K562 (cell line): ENCODE measurements at regions not wholly inside any gene's neighbourhood (a gene's known extent, or its start where the extent isn't known, plus 50 kb on each side); places are given as distances from the start of the nearest gene placed in this dataset.

Experiments used
- CREBBP ChIP-seq: IDR thresholded peaks from one replicate; pipeline ENCODE4 v1.6.1; 2012; ENCODE audit warnings: low read depth, mild to moderate bottlenecking, control low read depth, inconsistent platforms, low read length
- MAFG ChIP-seq: fragments of 450-650 bp; conservative IDR thresholded peaks from 2 replicates; pipeline ENCODE4 v1.6.1; 2016; ENCODE audit warnings: missing genetic modification characterization, missing compliant biosample characterization
- MLX ChIP-seq, 2 experiments: fragments of 450-650 bp in 1 of 2; sonication (generic) in 1 of 2; formaldehyde crosslinking; conservative IDR thresholded peaks; 2 replicates each; pipeline versions ENCODE4 v1.4.0 to v1.8.1; 2020 to 2022; ENCODE audit warnings: mild to moderate bottlenecking in 1 of 2, missing genetic modification reagents in 1 of 2
- NELFE ChIP-seq: IDR thresholded peaks from 2 replicates; pipeline ENCODE4 v1.6.1; 2011; ENCODE audit warnings: mild to moderate bottlenecking; ENCODE audit not compliant: insufficient read depth, insufficient read length
- SRSF3 ChIP-seq: fragments of 200-400 bp; formaldehyde crosslinking; IDR thresholded peaks from 2 replicates; pipeline ENCODE4 v1.6.1; 2016; ENCODE audit warnings: mild to moderate bottlenecking, low read length, moderate library complexity; ENCODE audit not compliant: insufficient read depth
- ZNF316 ChIP-seq: fragments of 450-650 bp; IDR thresholded peaks from 2 replicates; pipeline ENCODE4 v1.6.1; 2016
- ZNF507 ChIP-seq: conservative IDR thresholded peaks from 2 replicates; pipeline ENCODE4 v1.6.1; 2017; ENCODE audit warnings: missing genetic modification characterization, missing compliant biosample characterization
- TF ChIP-seq, protein P1 (sequence below): fragments of 250-450 bp; sonication (Bioruptor Pico); IDR thresholded peaks from 2 replicates; pipeline ENCODE4 v1.4.0; 2020; ENCODE audit warnings: borderline replicate concordance
- TF ChIP-seq, protein P2 (sequence below): fragments of 450-650 bp; formaldehyde crosslinking; IDR thresholded peaks from 2 replicates; pipeline ENCODE4 v1.4.0; 2020; ENCODE audit warnings: mild to moderate bottlenecking
- TF ChIP-seq, protein P3 (sequence below): fragments of 450-650 bp; formaldehyde crosslinking; IDR thresholded peaks from 2 replicates; pipeline ENCODE4 v1.4.0; 2022; ENCODE audit warnings: mild to moderate bottlenecking, moderate library complexity

DNA sequence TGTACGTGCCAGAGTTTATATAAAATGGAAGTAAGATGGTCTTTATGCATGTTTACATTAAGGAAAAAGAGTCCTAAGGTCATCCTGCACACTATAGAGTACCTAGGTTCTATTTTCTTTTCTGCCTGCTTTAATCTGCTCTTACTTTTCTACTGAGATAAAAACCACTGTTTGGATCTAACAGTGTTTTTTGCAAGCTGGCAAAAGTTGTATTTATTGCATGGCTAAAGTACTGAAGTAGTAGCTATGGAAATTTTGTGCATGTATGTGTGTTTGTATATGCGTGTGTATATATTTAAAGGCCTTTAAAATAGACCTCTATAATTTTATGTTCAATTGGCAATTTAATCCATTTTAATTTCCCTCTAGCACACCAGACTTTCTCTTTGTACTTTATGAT lies 98.3 kb upstream of the CPSF6 start (continued):
- TF ChIP-seq MLX (CRISPR knock-in tag; conservative IDR thresholded peaks at IDR 0.05) (no peak), SRSF3 (no peak), ZNF507 (tag) (no peak), NELFE (no peak), MAFG (tag) (peak; percentile 35), ZNF316 (peak; percentile 60), CREBBP (no peak)
- TF ChIP-seq, protein P1, sequence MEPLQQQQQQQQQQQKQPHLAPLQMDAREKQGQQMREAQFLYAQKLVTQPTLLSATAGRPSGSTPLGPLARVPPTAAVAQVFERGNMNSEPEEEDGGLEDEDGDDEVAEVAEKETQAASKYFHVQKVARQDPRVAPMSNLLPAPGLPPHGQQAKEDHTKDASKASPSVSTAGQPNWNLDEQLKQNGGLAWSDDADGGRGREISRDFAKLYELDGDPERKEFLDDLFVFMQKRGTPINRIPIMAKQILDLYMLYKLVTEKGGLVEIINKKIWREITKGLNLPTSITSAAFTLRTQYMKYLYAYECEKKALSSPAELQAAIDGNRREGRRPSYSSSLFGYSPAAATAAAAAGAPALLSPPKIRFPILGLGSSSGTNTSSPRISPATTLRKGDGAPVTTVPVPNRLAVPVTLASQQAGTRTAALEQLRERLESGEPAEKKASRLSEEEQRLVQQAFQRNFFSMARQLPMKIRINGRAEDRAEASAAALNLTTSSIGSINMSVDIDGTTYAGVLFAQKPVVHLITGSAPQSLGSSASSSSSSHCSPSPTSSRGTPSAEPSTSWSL (CRISPR knock-in tag): no peak
- TF ChIP-seq, protein P2, sequence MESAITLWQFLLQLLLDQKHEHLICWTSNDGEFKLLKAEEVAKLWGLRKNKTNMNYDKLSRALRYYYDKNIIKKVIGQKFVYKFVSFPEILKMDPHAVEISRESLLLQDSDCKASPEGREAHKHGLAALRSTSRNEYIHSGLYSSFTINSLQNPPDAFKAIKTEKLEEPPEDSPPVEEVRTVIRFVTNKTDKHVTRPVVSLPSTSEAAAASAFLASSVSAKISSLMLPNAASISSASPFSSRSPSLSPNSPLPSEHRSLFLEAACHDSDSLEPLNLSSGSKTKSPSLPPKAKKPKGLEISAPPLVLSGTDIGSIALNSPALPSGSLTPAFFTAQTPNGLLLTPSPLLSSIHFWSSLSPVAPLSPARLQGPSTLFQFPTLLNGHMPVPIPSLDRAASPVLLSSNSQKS (CRISPR knock-in tag): no peak
- TF ChIP-seq, protein P3, sequence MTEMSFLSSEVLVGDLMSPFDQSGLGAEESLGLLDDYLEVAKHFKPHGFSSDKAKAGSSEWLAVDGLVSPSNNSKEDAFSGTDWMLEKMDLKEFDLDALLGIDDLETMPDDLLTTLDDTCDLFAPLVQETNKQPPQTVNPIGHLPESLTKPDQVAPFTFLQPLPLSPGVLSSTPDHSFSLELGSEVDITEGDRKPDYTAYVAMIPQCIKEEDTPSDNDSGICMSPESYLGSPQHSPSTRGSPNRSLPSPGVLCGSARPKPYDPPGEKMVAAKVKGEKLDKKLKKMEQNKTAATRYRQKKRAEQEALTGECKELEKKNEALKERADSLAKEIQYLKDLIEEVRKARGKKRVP (CRISPR knock-in tag): no peak
